ENCODE measurements at regions not wholly inside any gene's neighbourhood (a gene's known extent, or its start where the extent isn't known, plus 50 kb on each side); places are given as distances from the start of the nearest gene placed in this dataset.

GRCh38 chr4:81876106-81876505 is 404.4 kb upstream of the RASGEF1B start:
- Histone ChIP-seq H3K27ac (ENCODE audit: low read depth, low read length) (no peak overlapping the region), H3K9me2 (replicated peaks; ENCODE audit: control insufficient read depth, low read length) (no peaks in the 10 kb centered on the region), H3K4me2 (ENCODE audit: low read length) (no peak overlapping the region), H3K9me3 (ENCODE audit: control insufficient read depth, insufficient read depth, low read length) (peaks cover 6% of the 10 kb centered on the region; the same call in 1 of the 2 replicates), H3F3A (ENCODE audit: control insufficient read depth, insufficient read depth) (no peaks in the 10 kb centered on the region), H3K36me3 (ENCODE audit: control insufficient read depth, low read length) (no peaks in the 10 kb centered on the region), H3K4me3 (ENCODE audit: low read length) (no peak overlapping the region), H4K20me1 (ENCODE audit: control insufficient read depth, insufficient read depth, low read depth, low read length) (no peaks in the 10 kb centered on the region), H3K79me2 (ENCODE audit: control insufficient read depth, low read length) (no peaks in the 10 kb centered on the region), H3K27me3 (ENCODE audit: control insufficient read depth, low read length) (0 out of 2 replicates have a peak, but pooled peaks cover 4% of the 10 kb centered on the region), H3K4me1 (ENCODE audit: control insufficient read depth, low read length) (no peaks in the 10 kb centered on the region)
- TF ChIP-seq EZH2phosphoT487 (IDR thresholded peaks at IDR 0.05; ENCODE audit: borderline replicate concordance, low read length) = no peak
- TF ChIP-seq, protein P1, sequence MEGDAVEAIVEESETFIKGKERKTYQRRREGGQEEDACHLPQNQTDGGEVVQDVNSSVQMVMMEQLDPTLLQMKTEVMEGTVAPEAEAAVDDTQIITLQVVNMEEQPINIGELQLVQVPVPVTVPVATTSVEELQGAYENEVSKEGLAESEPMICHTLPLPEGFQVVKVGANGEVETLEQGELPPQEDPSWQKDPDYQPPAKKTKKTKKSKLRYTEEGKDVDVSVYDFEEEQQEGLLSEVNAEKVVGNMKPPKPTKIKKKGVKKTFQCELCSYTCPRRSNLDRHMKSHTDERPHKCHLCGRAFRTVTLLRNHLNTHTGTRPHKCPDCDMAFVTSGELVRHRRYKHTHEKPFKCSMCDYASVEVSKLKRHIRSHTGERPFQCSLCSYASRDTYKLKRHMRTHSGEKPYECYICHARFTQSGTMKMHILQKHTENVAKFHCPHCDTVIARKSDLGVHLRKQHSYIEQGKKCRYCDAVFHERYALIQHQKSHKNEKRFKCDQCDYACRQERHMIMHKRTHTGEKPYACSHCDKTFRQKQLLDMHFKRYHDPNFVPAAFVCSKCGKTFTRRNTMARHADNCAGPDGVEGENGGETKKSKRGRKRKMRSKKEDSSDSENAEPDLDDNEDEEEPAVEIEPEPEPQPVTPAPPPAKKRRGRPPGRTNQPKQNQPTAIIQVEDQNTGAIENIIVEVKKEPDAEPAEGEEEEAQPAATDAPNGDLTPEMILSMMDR (IDR thresholded peaks at IDR 0.05; ENCODE audit: low read depth, low read length, poor library complexity, severe bottlenecking) = no peak

- Histone ChIP-seq H3K4me3 (ENCODE audit: low read length) (no peak overlapping the region), H3F3A (ENCODE audit: control insufficient read depth, insufficient read depth) (no peaks in the 10 kb centered on the region), H3K9me3 (ENCODE audit: control insufficient read depth, insufficient read depth, low read length) (peaks cover 17% of the 10 kb centered on the region), H3K4me1 (ENCODE audit: control insufficient read depth, low read length) (no peaks in the 10 kb centered on the region), H3K9me2 (replicated peaks; ENCODE audit: control insufficient read depth, low read length) (no peaks in the 10 kb centered on the region), H3K79me2 (ENCODE audit: control insufficient read depth, low read length) (no peaks in the 10 kb centered on the region), H3K36me3 (ENCODE audit: control insufficient read depth, low read length) (no peaks in the 10 kb centered on the region), H3K4me2 (ENCODE audit: low read length) (no peak overlapping the region), H3K27me3 (ENCODE audit: control insufficient read depth, low read length) (0 out of 2 replicates have a peak, but pooled peaks cover 4% of the 10 kb centered on the region), H3K27ac (ENCODE audit: low read depth, low read length) (no peak overlapping the region), H4K20me1 (ENCODE audit: control insufficient read depth, insufficient read depth, low read depth, low read length) (no peaks in the 10 kb centered on the region)
- TF ChIP-seq, protein P1 (IDR thresholded peaks at IDR 0.05; ENCODE audit: low read depth, low read length, poor library complexity, severe bottlenecking) = no peak
- TF ChIP-seq EZH2phosphoT487 (IDR thresholded peaks at IDR 0.05; ENCODE audit: borderline replicate concordance, low read length) = no peak
Observed at GRCh38 chr4:81874661-81875515, 403.2 kb upstream of the RASGEF1B start.

- 0 out of 2 replicates have a peak, but pooled peaks cover 2% of the 10 kb centered on the region for H3K27me3 ChIP-seq (ENCODE audit: control insufficient read depth, low read length)
- H3K79me2 ChIP-seq (ENCODE audit: control insufficient read depth, low read length) = no peaks in the 10 kb centered on the region
- H3K9me2 ChIP-seq (replicated peaks; ENCODE audit: control insufficient read depth, low read length) = no peaks in the 10 kb centered on the region
- H3K9me3 ChIP-seq (ENCODE audit: control insufficient read depth, insufficient read depth, low read length) = peaks cover 17% of the 10 kb centered on the region
- H3F3A ChIP-seq (ENCODE audit: control insufficient read depth, insufficient read depth) = no peaks in the 10 kb centered on the region
- H3K4me3 ChIP-seq (ENCODE audit: low read length) = no peak overlapping the region
- H3K27ac ChIP-seq (ENCODE audit: low read depth, low read length) = no peak overlapping the region
- no peaks in the 10 kb centered on the region for H4K20me1 ChIP-seq (ENCODE audit: control insufficient read depth, insufficient read depth, low read depth, low read length)
- H3K4me1 ChIP-seq (ENCODE audit: control insufficient read depth, low read length) = no peaks in the 10 kb centered on the region
- no peak for TF ChIP-seq EZH2phosphoT487 (IDR thresholded peaks at IDR 0.05; ENCODE audit: borderline replicate concordance, low read length)
- TF ChIP-seq, protein P1 (IDR thresholded peaks at IDR 0.05; ENCODE audit: low read depth, low read length, poor library complexity, severe bottlenecking) = no peak
- no peaks in the 10 kb centered on the region for H3K36me3 ChIP-seq (ENCODE audit: control insufficient read depth, low read length)
- H3K4me2 ChIP-seq (ENCODE audit: low read length) = no peak overlapping the region
Observed at GRCh38 chr4:81870275-81870674, 398.6 kb upstream of the RASGEF1B start.

Measured in DOHH2 (cell line).